CD14-positive monocyte (primary cell): ENCODE measurements at regions not wholly inside any gene's neighbourhood (a gene's known extent, or its start where the extent isn't known, plus 50 kb on each side); places are given as distances from the start of the nearest gene placed in this dataset.

ENCODE experiments used
- DNase-seq, 3 donors: peaks; one replicate each; pipeline ENCODE4 v3.0.0-alpha.2; 2011 to 2022
- H2AFZ ChIP-seq: 2 replicates; pipeline ENCODE4 v1.6.0; 2012; ENCODE audit warnings: mild to moderate bottlenecking, low read depth, low read length, inconsistent platforms; ENCODE audit not compliant: insufficient read depth, poor library complexity, severe bottlenecking
- H3K27ac ChIP-seq, 2 donors: 1 replicate in 1 of 2; 2 replicates in 1 of 2; pipeline ENCODE4 v1.5.1; 2012 to 2013; ENCODE audit warnings: low read length in 2 of 2, control low read depth in 1 of 2, inconsistent platforms in 1 of 2, low read depth in 1 of 2, mild to moderate bottlenecking in 1 of 2
- H3K27me3 ChIP-seq, 2 donors: one replicate each; pipeline versions ENCODE4 v1.6.0 to v1.6.1; 2011 to 2013; ENCODE audit warnings: low read length in 2 of 2; ENCODE audit not compliant: control insufficient read depth in 2 of 2, insufficient read depth in 2 of 2
- H3K36me3 ChIP-seq, 2 donors: replicated peaks in 1 of 2; 1 replicate in 1 of 2; 2 replicates in 1 of 2; pipeline versions ENCODE4 v1.5.1 to v1.6.1; 2012 to 2013; ENCODE audit warnings: low read length in 2 of 2, control low read depth in 1 of 2, inconsistent platforms in 1 of 2, mild to moderate bottlenecking in 1 of 2; ENCODE audit not compliant: insufficient read depth in 2 of 2, control insufficient read depth in 1 of 2
- H3K4me1 ChIP-seq, 2 donors: 1 replicate in 1 of 2; 2 replicates in 1 of 2; pipeline versions ENCODE4 v1.5.1 to v1.6.1; 2012 to 2013; ENCODE audit warnings: low read length in 2 of 2, control low read depth in 1 of 2, inconsistent platforms in 1 of 2, mild to moderate bottlenecking in 1 of 2, moderate library complexity in 1 of 2; ENCODE audit not compliant: insufficient read depth in 2 of 2, control insufficient read depth in 1 of 2
- H3K4me2 ChIP-seq: replicated peaks from 2 replicates; pipeline ENCODE3; 2012; ENCODE audit warnings: low read length, moderate library complexity, mild to moderate bottlenecking; ENCODE audit not compliant: poor library complexity, severe bottlenecking; ENCODE audit errors: extremely low read depth
- H3K4me3 ChIP-seq, 3 experiments: fragments of 200-600 bp in 1 of 3; sonication (generic) in 1 of 3; replicated peaks in 1 of 3; 1 replicate in 2 of 3; 2 replicates in 1 of 3; pipeline ENCODE4 v1.5.1; 2011 to 2013; ENCODE audit warnings: low read length in 3 of 3, mild to moderate bottlenecking in 3 of 3, control low read depth in 2 of 3, low read depth in 2 of 3, inconsistent platforms in 1 of 3, moderate library complexity in 1 of 3
- H3K79me2 ChIP-seq: 2 replicates; pipeline ENCODE4 v1.6.0; 2012; ENCODE audit warnings: mild to moderate bottlenecking, control low read depth, inconsistent platforms, low read length, moderate library complexity; ENCODE audit not compliant: insufficient read depth
- H3K9ac ChIP-seq: 2 replicates; pipeline ENCODE4 v1.6.0; 2017; ENCODE audit warnings: low read length, mild to moderate bottlenecking; ENCODE audit not compliant: insufficient read depth, poor library complexity, severe bottlenecking
- H3K9me3 ChIP-seq, 2 donors: replicated peaks in 1 of 2; 1 replicate in 1 of 2; 2 replicates in 1 of 2; pipeline versions ENCODE4 v1.5.1 to v1.6.1; 2012 to 2013; ENCODE audit warnings: low read length in 2 of 2, control low read depth in 1 of 2; ENCODE audit not compliant: control insufficient read depth in 1 of 2, insufficient read depth in 1 of 2
- H4K20me1 ChIP-seq: 2 replicates; pipeline ENCODE4 v1.6.0; 2012; ENCODE audit warnings: mild to moderate bottlenecking, low read length, control low read depth, moderate library complexity; ENCODE audit not compliant: insufficient read depth
- H3K27ac Mint-ChIP-seq, 7 donors: one replicate each; pipeline ENCODE4 v1.8.0; 2020; ENCODE audit warnings: mild to moderate bottlenecking in 7 of 7, mixed read lengths in 7 of 7, moderate library complexity in 6 of 7, inconsistent platforms in 2 of 7
- H3K27me3 Mint-ChIP-seq, 3 donors: one replicate each; pipeline ENCODE4 v1.8.0; 2021 to 2022; ENCODE audit warnings: low read depth in 3 of 3, mild to moderate bottlenecking in 3 of 3, mixed read lengths in 3 of 3, moderate library complexity in 3 of 3, inconsistent platforms in 1 of 3
- H3K36me3 Mint-ChIP-seq, 2 donors: one replicate each; pipeline ENCODE4 v1.8.0; 2020; ENCODE audit warnings: mixed read lengths in 2 of 2, inconsistent platforms in 1 of 2, mild to moderate bottlenecking in 1 of 2
- H3K4me1 Mint-ChIP-seq: one replicate; pipeline ENCODE4 v1.8.0; 2020; ENCODE audit warnings: mild to moderate bottlenecking, mixed read lengths
- H3K4me3 Mint-ChIP-seq, 2 donors: one replicate each; pipeline ENCODE4 v1.8.0; 2020; ENCODE audit warnings: mild to moderate bottlenecking in 2 of 2, mixed read lengths in 2 of 2, moderate library complexity in 1 of 2
- H3K9me3 Mint-ChIP-seq, 7 donors: one replicate each; pipeline ENCODE4 v1.8.0; 2020 to 2022; ENCODE audit warnings: mixed read lengths in 7 of 7, mild to moderate bottlenecking in 6 of 7, moderate library complexity in 6 of 7, inconsistent platforms in 2 of 7
- CTCF ChIP-seq: fragments of 200-600 bp; IDR thresholded peaks from one replicate; pipeline ENCODE4 v1.8.0; 2022; ENCODE audit warnings: antibody characterized with exemption, mild to moderate bottlenecking
- WGBS: methylation state at CpG from one replicate; pipeline ENCODE4 v1.1.5; 2013; ENCODE audit warnings: missing lambda C conversion rate; ENCODE audit not compliant: insufficient coverage; 5-methylcytosine and 5-hydroxymethylcytosine counted together
- intact Hi-C, 2 donors: fragments of 100-400 bp; cut with micrococcal nuclease; formaldehyde crosslinking; loops; one replicate each; pipeline versions ENCODE4 v1.15.0 to v1.15.1; 2023

GRCh38 chr18:30160124-30160523 is 882.4 kb downstream of the DSC3 start:
- Histone ChIP-seq H3K9ac (no peak overlapping the region), H3K36me3 (no peaks in the 10 kb centered on the region), H3K4me1 (no peaks in the 10 kb centered on the region), H4K20me1 (no peaks in the 10 kb centered on the region), H3K27ac (no peak overlapping the region), H3K4me2 (no peak overlapping the region), H3K4me3 (no peak overlapping the region), H3K27me3 (no peaks in the 10 kb centered on the region), H2AFZ (no peak overlapping the region), H3K9me3 (no peaks in the 10 kb centered on the region), H3K79me2 (no peaks in the 10 kb centered on the region)
- Mint-ChIP-seq H3K27ac (no peak overlapping the region), H3K4me1 (no peaks in the 10 kb centered on the region), H3K4me3 (no peak overlapping the region), H3K9me3 (peaks cover 0 to 2% (median 0%) of the 10 kb centered on the region in 7 donors), H3K27me3 (no peaks in the 10 kb centered on the region), H3K36me3 (no peaks in the 10 kb centered on the region)
- TF ChIP-seq CTCF, result no peak
- intact Hi-C loops, result no loop called here
- DNase-seq, result no peak

GRCh38 chr18:30150586-30151250 is 891.8 kb downstream of the DSC3 start:
- no peak overlapping the region for H3K27ac ChIP-seq
- H3K36me3 ChIP-seq, result no peaks in the 10 kb centered on the region
- WGBS, result no CpG with 5 or more reads among the region's 2 CpGs
- H3K4me3 Mint-ChIP-seq, result no peak overlapping the region
- no peak for DNase-seq
- no peaks in the 10 kb centered on the region for H3K27me3 Mint-ChIP-seq
- H4K20me1 ChIP-seq, result no peaks in the 10 kb centered on the region
- H3K36me3 Mint-ChIP-seq, result no peaks in the 10 kb centered on the region
- no peaks in the 10 kb centered on the region for H3K27me3 ChIP-seq
- H3K9me3 ChIP-seq, result no peaks in the 10 kb centered on the region
- intact Hi-C loops, result no loop called here
- TF ChIP-seq CTCF, result no peak
- H3K4me1 ChIP-seq, result no peaks in the 10 kb centered on the region
- no peak overlapping the region for H2AFZ ChIP-seq
- H3K4me1 Mint-ChIP-seq, result no peaks in the 10 kb centered on the region
- H3K4me3 ChIP-seq, result no peak overlapping the region
- no peak overlapping the region for H3K9ac ChIP-seq
- H3K79me2 ChIP-seq, result no peaks in the 10 kb centered on the region
- peaks cover 0 to 2% (median 0%) of the 10 kb centered on the region in 7 donors for H3K9me3 Mint-ChIP-seq
- no peak overlapping the region for H3K27ac Mint-ChIP-seq
- no peak overlapping the region for H3K4me2 ChIP-seq
